ENCODE measurements at regions not wholly inside any gene's neighbourhood (a gene's known extent, or its start where the extent isn't known, plus 50 kb on each side); places are given as distances from the start of the nearest gene placed in this dataset.
A peak's percentile ranks its signal among the peaks of the same experiment; 100 is the strongest.

- no peak for TF ChIP-seq CUX1 (IDR thresholded peaks at IDR 0.05; ENCODE audit: insufficient replicate concordance, low read depth, low read length)
- TF ChIP-seq CEBPZ (IDR thresholded peaks at IDR 0.05; ENCODE audit: low read depth, low read length), result no peak
- no peak for TF ChIP-seq RAD51 (IDR thresholded peaks at IDR 0.05)
Observed at GRCh38 chr1:106984801-106985200, 71.7 kb upstream of the PRMT6 start (continued).

- Histone ChIP-seq H3K4me1 (ENCODE audit: control insufficient read depth, insufficient read depth, low read length) (no peaks in the 10 kb centered on the region), H3K27me3 (replicated peaks in 1 of 2; ENCODE audit: control insufficient read depth in 2 of 2, insufficient read depth in 2 of 2, low read length in 1 of 2) (no peaks in the 10 kb centered on the region), H4K20me1 (ENCODE audit: control insufficient read depth, insufficient read depth) (no peaks in the 10 kb centered on the region), H2AFZ (ENCODE audit: control insufficient read depth, low read depth, low read length) (no peak overlapping the region), H3K4me3 (no peak overlapping the region), H3K4me2 (ENCODE audit: control insufficient read depth, insufficient read depth) (no peak overlapping the region), H3K9ac (ENCODE audit: control insufficient read depth, insufficient read depth, low read length) (no peak overlapping the region), H3K79me2 (ENCODE audit: control insufficient read depth, insufficient read depth, low read length) (no peaks in the 10 kb centered on the region), H3K9me3 (replicated peaks; ENCODE audit: control insufficient read depth, insufficient read depth, low read length) (no peaks in the 10 kb centered on the region), H3K36me3 (ENCODE audit: control insufficient read depth in 2 of 2, insufficient read depth in 2 of 2, low read length in 1 of 2) (no peaks in the 10 kb centered on the region), H3K27ac (ENCODE audit: control insufficient read depth, insufficient read depth) (no peak overlapping the region)
- DNase-seq (ENCODE audit: low read depth, low spot score) (no peak), FAIRE-seq (no peak), ATAC-seq (no peak)
- ChIA-PET CTCF (no interaction called here), POLR2A (no interaction called here), RAD21 (ENCODE audit: unreplicated experiment) (no interaction called here), SMC1A (ENCODE audit: uncharacterized antibody, unreplicated experiment) (no interaction called here)
- intact Hi-C loops (cut with micrococcal nuclease; ENCODE audit: unreplicated experiment) (no loop called here), in situ Hi-C loops (cut with MboI) (no loop called here)
- 0 out of 2 replicates have a peak, but pooled peaks have one; percentile 18 for TF ChIP-seq IKZF1 (conservative IDR thresholded peaks at IDR 0.05)
- peak; percentile 70 for TF ChIP-seq SPI1 (IDR thresholded peaks at IDR 0.05; ENCODE audit: borderline replicate concordance, insufficient read depth, low read depth, low read length)
- TF ChIP-seq PKNOX1 (IDR thresholded peaks at IDR 0.05), result no peak
- BruUV-seq (replicated peaks), result no TSS peak
Observed at GRCh38 chr1:106986603-106987002, 69.9 kb upstream of the PRMT6 start.

All from GM12878 (cell line).